Osteoblast (primary cell): ENCODE measurements at regions not wholly inside any gene's neighbourhood (a gene's known extent, or its start where the extent isn't known, plus 50 kb on each side); places are given as distances from the start of the nearest gene placed in this dataset.

Experiments
- DNase-seq: peaks from one replicate; pipeline ENCODE4 v3.0.0; 2011; ENCODE audit warnings: low spot score, mixed read lengths; ENCODE audit not compliant: insufficient read length; ENCODE audit errors: missing footprints
- H2AFZ ChIP-seq: 2 replicates; pipeline ENCODE4 v1.6.0; 2011; ENCODE audit warnings: mild to moderate bottlenecking, low read length
- H3K27ac ChIP-seq: 2 replicates; pipeline ENCODE4 v1.5.1; 2011; ENCODE audit warnings: mild to moderate bottlenecking, low read depth, low read length, moderate library complexity
- H3K27me3 ChIP-seq: 2 replicates; pipeline ENCODE4 v1.6.0; 2012; ENCODE audit warnings: mild to moderate bottlenecking, control low read depth, inconsistent platforms, low read length, moderate library complexity; ENCODE audit not compliant: insufficient read depth
- H3K36me3 ChIP-seq: 2 replicates; pipeline ENCODE4 v1.5.1; 2011; ENCODE audit warnings: mild to moderate bottlenecking, low read length, control low read depth, moderate library complexity; ENCODE audit not compliant: insufficient read depth
- H3K4me1 ChIP-seq: 2 replicates; pipeline ENCODE4 v1.5.1; 2011; ENCODE audit warnings: mild to moderate bottlenecking, low read length, control low read depth, moderate library complexity; ENCODE audit not compliant: insufficient read depth
- H3K4me2 ChIP-seq: 2 replicates; pipeline ENCODE4 v1.6.0; 2011; ENCODE audit warnings: mild to moderate bottlenecking, low read length; ENCODE audit not compliant: insufficient read depth
- H3K4me3 ChIP-seq: fragments of 200-600 bp; sonication (generic); 3 replicates; pipeline ENCODE4 v1.5.1; 2012; ENCODE audit warnings: mild to moderate bottlenecking, low read length, inconsistent platforms; ENCODE audit not compliant: insufficient read depth
- H3K79me2 ChIP-seq: 2 replicates; pipeline ENCODE4 v1.6.0; 2012; ENCODE audit warnings: mild to moderate bottlenecking, low read length, control low read depth, inconsistent platforms; ENCODE audit not compliant: insufficient read depth
- H3K9me3 ChIP-seq: 2 replicates; pipeline ENCODE4 v1.5.1; 2011; ENCODE audit warnings: low read depth, low read length, control low read depth
- H4K20me1 ChIP-seq: 2 replicates; pipeline ENCODE4 v1.6.0; 2012; ENCODE audit warnings: mild to moderate bottlenecking, low read length, control low read depth; ENCODE audit not compliant: insufficient read depth
- CTCF ChIP-seq: IDR thresholded peaks from 2 replicates; pipeline ENCODE4 v1.5.1; 2011; ENCODE audit warnings: mild to moderate bottlenecking, low read depth, low read length, moderate library complexity; ENCODE audit errors: extremely low read depth

GRCh38 chr11:69880826-69881445 lies 61.7 kb upstream of the FGF3 start:
- H3K4me1 ChIP-seq: no peaks in the 10 kb centered on the region
- H3K27ac ChIP-seq: no peak overlapping the region
- no peaks in the 10 kb centered on the region for H3K36me3 ChIP-seq
- H2AFZ ChIP-seq: no peak overlapping the region
- H4K20me1 ChIP-seq: no peaks in the 10 kb centered on the region
- H3K27me3 ChIP-seq: peaks cover 16% of the 10 kb centered on the region
- H3K4me3 ChIP-seq: no peak overlapping the region
- H3K4me2 ChIP-seq: no peak overlapping the region
- H3K79me2 ChIP-seq: no peaks in the 10 kb centered on the region
- TF ChIP-seq CTCF: no peak
- peaks cover 3% of the 10 kb centered on the region for H3K9me3 ChIP-seq
- DNase-seq: no peak

GRCh38 chr11:69881467-69882269 lies 62.5 kb upstream of the FGF3 start:
- Histone ChIP-seq H4K20me1 (no peaks in the 10 kb centered on the region), H3K36me3 (no peaks in the 10 kb centered on the region), H3K27me3 (peaks cover 9% of the 10 kb centered on the region), H3K4me2 (no peak overlapping the region), H2AFZ (no peak overlapping the region), H3K4me3 (no peak overlapping the region), H3K9me3 (no peaks in the 10 kb centered on the region), H3K79me2 (no peaks in the 10 kb centered on the region), H3K4me1 (no peaks in the 10 kb centered on the region), H3K27ac (no peak overlapping the region)
- TF ChIP-seq CTCF: no peak
- no peak for DNase-seq

- Histone ChIP-seq H2AFZ (no peak overlapping the region), H3K4me1 (no peaks in the 10 kb centered on the region), H3K36me3 (no peaks in the 10 kb centered on the region), H3K79me2 (no peaks in the 10 kb centered on the region), H4K20me1 (no peaks in the 10 kb centered on the region), H3K27me3 (peaks cover 7% of the 10 kb centered on the region), H3K4me3 (no peak overlapping the region), H3K4me2 (no peak overlapping the region), H3K9me3 (no peaks in the 10 kb centered on the region), H3K27ac (no peak overlapping the region)
- TF ChIP-seq CTCF: no peak
- DNase-seq: no peak
Observed at GRCh38 chr11:69882270-69882608, 63.0 kb upstream of the FGF3 start.
